ENCODE measurements at regions not wholly inside any gene's neighbourhood (a gene's known extent, or its start where the extent isn't known, plus 50 kb on each side); places are given as distances from the start of the nearest gene placed in this dataset.

DNA sequence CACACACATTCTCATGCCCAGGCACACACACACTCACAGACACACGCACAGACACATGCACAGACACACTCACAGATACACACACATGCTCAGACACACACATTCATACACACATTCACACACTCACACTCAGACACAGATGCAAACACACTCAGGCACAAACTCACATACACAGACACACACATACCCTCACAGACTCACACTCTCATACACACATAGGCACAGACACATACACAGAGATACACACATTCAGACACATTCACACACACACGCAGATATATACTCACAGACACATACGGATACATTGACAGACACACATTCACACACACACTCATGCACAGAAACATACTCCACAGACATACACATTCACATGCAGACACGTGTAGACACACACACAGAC, 89.6 kb downstream of the RBFOX3 start:
- Mint-ChIP-seq H3K4me3 (ENCODE audit: unreplicated experiment) (no peak overlapping the region), H3K4me1 (ENCODE audit: low read depth, unreplicated experiment) (no peaks in the 10 kb centered on the region), H3K9me3 (ENCODE audit: unreplicated experiment) (no peaks in the 10 kb centered on the region), H3K27ac (ENCODE audit: unreplicated experiment) (no peak overlapping the region), H3K27me3 (ENCODE audit: insufficient read depth, unreplicated experiment) (peaks cover 11% of the 10 kb centered on the region), H3K36me3 (ENCODE audit: insufficient read depth, unreplicated experiment) (no peaks in the 10 kb centered on the region)
- H3K36me3 ChIP-seq (ENCODE audit: control insufficient read depth, insufficient read depth, low read length) = no peaks in the 10 kb centered on the region
- BruUV-seq (replicated peaks) = no TSS peak
- no peak for DNase-seq
- H3K4me3 ChIP-seq (ENCODE audit: low read depth, low read length) = no peak overlapping the region
- H3K9me3 ChIP-seq = no peaks in the 10 kb centered on the region
- no peak for TF ChIP-seq CTCF (IDR thresholded peaks at IDR 0.05; ENCODE audit: insufficient read depth in 1 of 2, low read depth in 1 of 2, low read length in 1 of 2, severe bottlenecking in 1 of 2, unreplicated experiment in 1 of 2)
- no peaks in the 10 kb centered on the region for H3K4me1 ChIP-seq
- intact Hi-C loops (cut with micrococcal nuclease; ENCODE audit: unreplicated experiment) = no loop called here
- POLR2A ChIA-PET = no interaction called here
- H3K27me3 ChIP-seq (replicated peaks; ENCODE audit: control insufficient read depth, insufficient read depth, low read length) = no peaks in the 10 kb centered on the region; the same call in 1 of the 2 replicates
- CTCF ChIA-PET = no interaction called here

GRCh38 chr17:79520167-79521165, 90.4 kb downstream of the RBFOX3 start:
- Mint-ChIP-seq H3K4me3 (ENCODE audit: unreplicated experiment) (no peak overlapping the region), H3K36me3 (ENCODE audit: insufficient read depth, unreplicated experiment) (no peaks in the 10 kb centered on the region), H3K27ac (ENCODE audit: unreplicated experiment) (no peak overlapping the region), H3K27me3 (ENCODE audit: insufficient read depth, unreplicated experiment) (peaks cover 15% of the 10 kb centered on the region), H3K9me3 (ENCODE audit: unreplicated experiment) (no peaks in the 10 kb centered on the region), H3K4me1 (ENCODE audit: low read depth, unreplicated experiment) (no peaks in the 10 kb centered on the region)
- intact Hi-C loops (cut with micrococcal nuclease; ENCODE audit: unreplicated experiment) = no loop called here
- Histone ChIP-seq H3K4me3 (ENCODE audit: low read depth, low read length) (no peak overlapping the region), H3K4me1 (no peaks in the 10 kb centered on the region), H3K36me3 (ENCODE audit: control insufficient read depth, insufficient read depth, low read length) (no peaks in the 10 kb centered on the region), H3K9me3 (no peaks in the 10 kb centered on the region), H3K27me3 (replicated peaks; ENCODE audit: control insufficient read depth, insufficient read depth, low read length) (no peaks in the 10 kb centered on the region; the same call in 1 of the 2 replicates)
- no peak for TF ChIP-seq CTCF (IDR thresholded peaks at IDR 0.05; ENCODE audit: insufficient read depth in 1 of 2, low read depth in 1 of 2, low read length in 1 of 2, severe bottlenecking in 1 of 2, unreplicated experiment in 1 of 2)
- ChIA-PET POLR2A (no interaction called here), CTCF (interaction anchor here (0.7 kb wide), 1 partner anchor 1642 kb away, joined by 3 read pairs; no protein-coding TSS in a partner anchor)
- no TSS peak for BruUV-seq (replicated peaks)
- DNase-seq = no peak

GRCh38 chr17:79519601-79520000, 91.2 kb downstream of the RBFOX3 start:
- BruUV-seq (replicated peaks) = no TSS peak
- H3K36me3 Mint-ChIP-seq (ENCODE audit: insufficient read depth, unreplicated experiment) = no peaks in the 10 kb centered on the region
- peaks cover 13% of the 10 kb centered on the region for H3K27me3 Mint-ChIP-seq (ENCODE audit: insufficient read depth, unreplicated experiment)
- ChIA-PET POLR2A (no interaction called here), CTCF (no interaction called here)
- no peak for DNase-seq
- Histone ChIP-seq H3K4me3 (ENCODE audit: low read depth, low read length) (no peak overlapping the region), H3K36me3 (ENCODE audit: control insufficient read depth, insufficient read depth, low read length) (no peaks in the 10 kb centered on the region), H3K9me3 (no peaks in the 10 kb centered on the region), H3K4me1 (no peaks in the 10 kb centered on the region), H3K27me3 (replicated peaks; ENCODE audit: control insufficient read depth, insufficient read depth, low read length) (no peaks in the 10 kb centered on the region; the same call in 1 of the 2 replicates)
- H3K4me1 Mint-ChIP-seq (ENCODE audit: low read depth, unreplicated experiment) = no peaks in the 10 kb centered on the region
- no peak overlapping the region for H3K27ac Mint-ChIP-seq (ENCODE audit: unreplicated experiment)
- intact Hi-C loops (cut with micrococcal nuclease; ENCODE audit: unreplicated experiment) = no loop called here
- TF ChIP-seq CTCF (IDR thresholded peaks at IDR 0.05; ENCODE audit: insufficient read depth in 1 of 2, low read depth in 1 of 2, low read length in 1 of 2, severe bottlenecking in 1 of 2, unreplicated experiment in 1 of 2) = no peak
- no peak overlapping the region for H3K4me3 Mint-ChIP-seq (ENCODE audit: unreplicated experiment)
- H3K9me3 Mint-ChIP-seq (ENCODE audit: unreplicated experiment) = no peaks in the 10 kb centered on the region

Measured in Caco-2 (cell line).